Glomerular visceral epithelial cell (primary cell): ENCODE measurements at regions not wholly inside any gene's neighbourhood (a gene's known extent, or its start where the extent isn't known, plus 50 kb on each side); places are given as distances from the start of the nearest gene placed in this dataset.

ENCODE experiments used
- DNase-seq: peaks from one replicate; pipeline ENCODE4 v3.0.0-alpha.2; 2016; ENCODE audit errors: extremely low spot score

DNA sequence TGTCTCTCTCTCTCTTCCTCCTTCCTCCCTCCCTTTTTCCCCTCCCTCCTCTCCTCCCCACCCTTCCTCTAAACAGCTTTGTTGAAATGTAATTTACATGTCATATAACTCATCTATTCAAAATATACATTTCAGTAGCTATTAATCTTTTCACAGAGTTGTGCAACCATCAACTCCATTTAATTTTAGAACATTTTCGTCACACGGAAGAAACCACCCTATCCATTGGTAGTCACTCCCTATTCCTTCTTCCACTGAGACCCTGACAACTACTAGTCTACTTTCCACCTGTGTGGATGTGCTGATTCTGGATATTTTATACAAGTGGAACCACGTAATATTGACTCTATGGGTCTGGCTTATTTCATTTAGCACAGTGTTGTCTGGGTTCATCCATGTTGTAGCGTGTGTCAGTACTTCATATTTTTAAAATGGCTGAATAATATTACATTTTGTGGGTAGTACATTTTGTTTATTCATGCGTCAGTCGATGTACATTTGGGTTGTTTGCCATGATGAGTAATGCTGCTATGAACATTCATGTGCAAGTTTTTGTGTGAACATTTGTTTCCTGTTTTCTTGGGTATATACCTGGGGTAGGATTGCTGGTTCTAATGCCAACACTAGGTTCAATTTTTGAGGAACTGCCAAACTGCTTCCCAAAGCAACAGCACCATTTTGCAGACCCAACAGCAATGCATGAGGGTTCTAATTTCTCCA, 100.1 kb upstream of the GCFC2 start:
- no peak for DNase-seq

DNA sequence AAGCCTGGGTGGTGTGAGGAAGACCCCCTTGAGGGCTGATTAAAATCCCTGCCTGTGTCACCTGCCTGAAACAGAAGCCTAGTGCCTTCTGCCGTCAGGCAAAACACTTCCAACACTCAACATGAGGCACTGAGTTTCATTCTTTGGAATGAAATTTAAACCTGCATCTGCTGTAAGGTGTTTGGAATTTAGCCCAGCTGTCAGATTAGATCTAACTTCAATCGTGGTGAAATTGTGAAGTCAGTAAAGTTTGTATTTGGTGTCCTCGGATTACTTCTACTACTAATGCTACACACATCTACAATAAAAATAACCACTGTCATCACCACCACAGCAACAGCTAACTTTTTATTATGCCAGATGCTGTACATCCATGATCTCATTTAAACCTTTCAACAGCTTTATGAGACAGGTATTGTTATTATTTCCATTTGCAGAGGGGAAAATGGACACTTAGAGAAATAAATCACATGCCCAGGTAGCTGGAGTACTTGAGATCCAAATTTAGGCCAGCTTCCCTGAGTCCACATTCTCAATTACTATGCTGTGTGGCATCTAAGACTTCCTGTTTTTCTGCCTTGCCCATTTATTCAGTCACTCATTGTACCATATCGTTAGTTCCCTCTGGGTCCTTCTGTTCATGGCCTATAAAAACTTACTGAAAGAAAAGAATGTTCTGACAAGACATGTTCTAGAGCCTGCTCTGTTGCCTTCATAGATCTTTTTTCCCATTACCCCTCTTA, 98.2 kb upstream of the GCFC2 start:
- no peak for DNase-seq

DNA sequence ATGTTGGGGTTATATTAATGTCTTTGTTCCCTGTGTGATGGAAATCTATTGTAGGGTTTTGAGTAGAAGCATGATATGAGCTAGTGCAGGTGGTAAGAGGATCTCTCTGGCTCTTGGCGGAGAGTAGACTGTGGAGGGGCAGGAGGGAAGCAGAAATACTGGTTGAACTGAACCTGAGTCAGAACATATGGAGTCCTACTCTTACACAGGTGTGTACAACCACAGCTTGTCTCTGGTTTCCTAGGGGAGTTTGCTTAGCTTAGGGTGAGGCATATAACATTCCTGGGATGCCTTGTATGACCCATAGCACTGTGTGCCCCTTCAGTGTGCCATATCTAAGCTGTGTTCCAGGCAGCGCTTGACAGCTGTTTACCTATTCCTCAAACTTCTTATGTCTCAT, 97.3 kb upstream of the GCFC2 start:
- DNase-seq: no peak

DNA sequence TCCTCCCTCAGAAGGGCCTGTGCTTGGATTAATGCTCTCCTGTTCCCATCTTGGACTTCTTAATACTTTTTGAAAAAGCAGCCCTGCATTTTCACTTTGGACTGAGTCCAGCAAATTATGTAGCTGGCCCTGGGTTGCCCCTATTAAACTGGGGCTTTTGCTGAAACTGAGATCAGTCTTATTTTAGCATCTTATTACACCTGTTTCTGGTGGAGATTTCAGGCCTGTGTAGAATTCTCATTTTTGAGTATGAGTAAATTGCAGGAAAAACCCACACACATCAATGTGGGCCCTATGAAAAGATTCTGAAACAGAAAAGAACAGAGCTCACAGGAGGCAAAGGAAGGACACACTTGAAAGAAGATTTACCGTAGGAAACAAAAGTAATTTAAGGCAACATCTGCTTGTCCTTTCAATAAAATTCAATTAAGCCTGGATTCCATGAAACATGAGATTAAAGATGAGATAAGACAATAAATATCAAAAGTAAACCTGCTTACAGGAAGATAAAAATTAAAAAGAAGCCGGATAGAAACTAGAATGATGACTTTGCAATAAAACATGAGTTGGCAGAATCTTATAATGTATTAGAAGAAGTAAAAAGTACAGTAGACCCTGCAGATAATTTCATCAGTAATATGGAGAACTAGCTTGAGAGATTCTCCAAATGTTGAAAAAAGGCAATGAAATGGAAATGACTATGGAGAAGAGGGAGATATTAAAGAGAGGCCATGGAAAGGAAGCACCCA, 90.7 kb upstream of the GCFC2 start:
- no peak for DNase-seq

DNA sequence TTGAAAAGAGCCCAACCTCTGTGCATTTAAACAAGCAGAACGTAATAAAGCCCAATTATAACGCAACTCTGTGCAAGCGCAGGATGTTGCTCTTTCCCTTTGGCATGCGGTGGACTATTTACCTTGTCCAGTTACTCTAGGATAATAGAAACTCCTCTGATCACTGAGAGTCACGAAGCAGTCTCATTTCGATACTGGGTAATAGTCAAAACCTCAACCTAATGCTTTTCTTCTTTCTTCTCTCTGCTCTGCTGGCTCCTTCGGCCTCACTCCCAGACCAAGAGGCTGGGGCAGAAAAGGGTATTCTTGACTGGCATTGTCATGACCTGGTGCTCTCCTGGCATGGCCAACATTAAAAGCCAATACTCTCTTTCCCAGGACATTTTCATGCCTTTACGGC, 89.7 kb upstream of the GCFC2 start:
- DNase-seq: no peak

DNA sequence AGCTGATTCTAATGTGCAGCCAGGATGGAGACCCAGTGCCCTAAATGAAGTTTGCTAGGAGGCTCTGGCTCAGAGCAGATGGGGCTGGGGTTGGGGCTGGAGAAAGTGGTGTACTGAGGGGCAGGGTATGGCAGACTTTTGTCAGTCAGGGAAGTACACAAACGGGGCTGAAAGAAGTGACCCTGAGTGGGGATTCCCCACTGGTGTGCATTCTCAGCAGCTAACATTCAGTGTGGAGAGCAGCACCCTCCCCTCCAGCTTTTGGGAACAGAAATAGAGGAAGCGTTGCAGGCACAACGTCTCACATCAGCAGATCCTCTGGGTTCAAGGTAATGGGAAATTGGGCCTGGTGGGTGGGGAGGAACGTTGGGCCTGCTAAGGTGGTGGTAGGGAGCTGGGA, 89.1 kb upstream of the GCFC2 start:
- no peak for DNase-seq

DNA sequence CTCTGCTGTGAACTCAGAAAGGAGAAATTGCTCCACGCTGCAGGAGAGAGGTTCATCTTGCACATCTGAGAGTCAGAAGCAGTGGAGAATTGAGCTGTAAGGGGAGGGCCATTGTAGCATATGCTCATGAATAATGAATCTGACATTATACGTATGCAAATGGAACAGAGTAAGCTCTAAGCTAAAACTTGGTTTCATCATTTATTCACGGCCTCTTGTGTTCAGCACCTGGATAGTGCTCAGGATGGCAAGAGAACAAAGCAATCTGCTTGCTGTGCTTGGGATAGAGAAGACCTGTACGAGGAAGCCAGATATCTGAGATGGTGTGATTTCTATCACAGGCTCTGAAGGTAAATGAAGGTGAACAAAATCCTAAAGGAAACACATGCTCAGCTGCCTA, 87.9 kb upstream of the GCFC2 start:
- no peak for DNase-seq

DNA sequence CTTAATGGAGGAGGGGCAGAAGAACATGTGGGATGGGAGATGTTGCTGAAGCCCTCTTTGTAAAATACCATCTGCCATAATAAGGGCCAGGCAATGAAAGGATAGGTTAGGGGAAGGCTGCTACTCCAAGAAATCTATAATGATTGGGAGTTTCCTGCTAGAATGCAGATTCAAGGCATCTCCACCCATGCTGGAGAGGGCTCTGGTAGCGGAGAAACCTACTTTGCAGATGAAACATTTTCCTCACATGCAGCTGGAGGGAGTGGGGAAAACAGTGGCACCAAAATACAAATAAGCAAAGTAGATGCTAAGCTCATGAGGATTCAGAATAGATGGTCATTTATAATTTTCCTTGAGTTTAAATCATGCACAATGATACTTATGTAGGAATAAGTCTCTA, 82.3 kb upstream of the GCFC2 start:
- no peak for DNase-seq

DNA sequence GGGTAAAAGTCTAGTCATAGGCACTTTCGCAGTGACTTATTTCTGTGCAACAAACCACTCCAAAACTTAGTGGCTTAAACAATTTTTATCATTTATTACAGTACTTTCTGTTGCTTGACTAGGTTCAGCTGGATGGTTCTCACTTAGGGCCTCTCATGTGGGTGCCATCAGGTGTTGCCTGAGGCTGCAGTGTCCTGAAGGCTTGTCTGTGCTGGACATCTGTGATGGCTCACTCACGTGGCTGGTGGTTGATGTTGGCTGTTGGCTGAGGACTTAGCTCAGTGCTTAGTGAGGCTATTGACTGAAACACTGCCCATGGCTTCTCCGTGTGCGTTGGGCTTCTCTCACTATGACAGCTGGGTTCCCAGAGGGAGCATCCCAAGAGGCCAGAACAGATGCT, 81.4 kb upstream of the GCFC2 start:
- DNase-seq: no peak

DNA sequence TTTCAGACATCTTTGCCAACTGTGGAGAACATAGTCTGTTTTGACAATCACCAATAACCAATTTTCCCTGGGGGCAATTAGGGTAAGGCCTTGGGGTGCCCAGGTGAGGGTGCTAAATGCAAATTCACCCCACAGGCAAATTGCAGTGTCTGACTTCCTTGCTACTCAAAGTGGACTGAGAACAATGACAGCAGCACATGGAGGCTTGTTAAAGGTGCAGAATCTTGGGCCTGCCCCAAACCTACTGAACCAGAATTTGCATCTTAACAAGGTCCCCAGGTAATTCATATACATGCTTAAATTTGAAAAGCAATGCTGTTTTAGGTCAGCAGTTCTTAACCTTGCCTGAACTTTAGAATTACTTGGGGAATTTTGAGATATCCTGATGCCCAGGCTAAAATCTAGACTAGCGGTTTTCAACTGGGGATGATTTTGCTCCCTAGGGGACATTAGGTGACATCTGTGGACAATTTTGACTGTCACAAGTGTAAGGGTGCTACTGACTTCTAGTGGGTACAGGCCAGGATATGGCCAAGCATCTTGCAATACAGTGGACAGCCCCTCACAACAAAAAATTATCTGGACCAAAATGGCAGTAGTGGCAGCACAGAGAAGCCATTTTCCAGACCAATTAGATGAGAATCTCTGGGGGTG, 80.2 kb upstream of the GCFC2 start:
- DNase-seq: no peak

DNA sequence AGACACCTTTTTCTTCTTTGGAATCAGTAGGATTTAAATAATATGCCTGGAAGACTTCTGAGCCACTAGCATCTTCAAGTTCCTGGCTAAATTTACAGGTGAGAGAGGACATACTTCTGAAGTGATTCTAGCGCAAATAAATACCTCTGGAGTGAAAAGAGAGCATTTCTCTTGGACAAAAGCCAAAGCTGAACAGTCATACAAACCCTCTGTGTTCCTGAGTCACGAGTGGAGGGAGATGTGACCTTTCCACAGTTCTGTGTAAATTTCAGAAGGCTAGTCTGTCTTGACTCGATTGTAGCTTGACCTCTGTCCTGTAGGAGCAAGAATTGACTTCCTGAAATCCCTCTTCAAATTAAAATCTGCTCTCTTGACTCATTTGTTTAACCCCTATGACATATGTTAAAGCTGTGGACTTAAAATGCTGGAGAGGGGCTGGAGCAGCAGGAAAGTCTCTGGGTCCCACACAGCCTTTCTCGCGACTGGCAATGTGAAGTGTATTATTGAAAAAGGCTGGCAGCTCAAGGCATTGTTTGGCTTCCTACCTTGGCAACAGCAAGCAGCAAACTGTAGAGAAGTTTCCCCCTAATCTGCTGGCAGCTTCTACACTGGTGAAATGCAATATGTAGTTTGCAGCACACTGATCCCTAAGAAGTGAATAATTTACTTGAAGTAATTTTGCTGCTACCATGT, 79.6 kb upstream of the GCFC2 start:
- no peak for DNase-seq

DNA sequence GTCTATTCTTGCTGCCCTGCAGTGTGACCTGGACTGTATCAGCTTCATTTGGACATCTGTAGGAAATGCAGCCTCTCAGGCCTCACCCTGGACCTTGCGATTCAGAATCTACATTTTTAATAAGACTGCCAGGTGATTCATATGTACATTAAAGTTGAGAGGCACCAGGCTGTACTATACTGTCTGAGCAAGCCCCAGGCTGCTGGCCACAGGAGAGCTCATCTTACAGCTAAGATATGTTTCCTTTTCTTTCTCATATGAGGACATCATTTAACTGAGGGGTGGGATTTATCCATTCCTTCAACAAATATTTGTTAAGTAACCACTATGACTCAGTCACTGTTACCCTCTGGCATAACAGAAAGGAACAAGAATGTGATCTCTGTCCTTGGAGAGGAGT, 78.2 kb upstream of the GCFC2 start:
- DNase-seq: no peak

DNA sequence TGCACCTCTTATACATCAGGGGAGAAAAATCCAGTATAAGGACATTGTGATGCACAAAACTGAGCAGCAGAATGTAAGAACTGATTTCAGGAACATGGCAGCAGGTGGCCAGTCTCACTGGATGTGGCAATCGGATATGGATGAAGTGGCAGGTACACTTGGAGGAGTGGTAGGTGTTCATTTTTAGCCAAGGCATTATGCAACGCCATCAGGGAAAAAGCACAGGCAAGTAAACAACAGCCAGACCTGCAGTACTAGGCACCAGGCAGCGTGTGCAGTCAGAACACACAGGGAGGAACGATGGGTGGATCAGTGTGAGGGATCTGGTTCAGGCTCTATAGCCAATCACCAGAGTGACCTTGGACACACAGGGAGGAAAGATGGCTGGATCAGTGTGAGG, 77.4 kb upstream of the GCFC2 start:
- DNase-seq: no peak

DNA sequence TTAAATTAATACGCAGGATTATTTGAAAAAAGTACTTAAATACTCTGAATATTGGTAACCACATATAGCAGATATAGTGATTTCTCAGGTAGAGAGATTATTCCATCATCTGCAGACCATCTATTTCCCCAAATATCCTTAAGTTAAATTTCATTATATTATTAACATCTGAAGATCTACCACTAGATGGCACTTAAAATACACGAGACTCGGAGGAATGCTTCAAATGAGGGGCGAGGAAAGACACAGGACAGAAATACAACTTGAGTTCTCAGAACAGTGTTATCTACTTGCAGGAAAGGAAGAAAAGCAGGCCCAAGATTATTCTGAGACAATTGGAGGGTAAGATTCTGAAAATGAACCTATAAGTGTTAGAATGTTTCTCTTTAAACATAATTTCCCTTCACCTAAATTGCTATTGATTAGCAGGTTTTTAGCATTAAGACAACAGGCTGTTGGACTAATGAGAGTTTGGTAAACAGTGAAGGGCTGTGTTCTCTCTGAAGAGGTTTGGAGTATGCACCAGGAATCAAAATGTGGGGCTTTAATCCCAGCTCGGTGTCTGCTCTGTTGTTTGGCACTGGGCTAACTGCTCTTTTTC, 76.9 kb upstream of the GCFC2 start:
- peak; percentile 18 for DNase-seq

DNA sequence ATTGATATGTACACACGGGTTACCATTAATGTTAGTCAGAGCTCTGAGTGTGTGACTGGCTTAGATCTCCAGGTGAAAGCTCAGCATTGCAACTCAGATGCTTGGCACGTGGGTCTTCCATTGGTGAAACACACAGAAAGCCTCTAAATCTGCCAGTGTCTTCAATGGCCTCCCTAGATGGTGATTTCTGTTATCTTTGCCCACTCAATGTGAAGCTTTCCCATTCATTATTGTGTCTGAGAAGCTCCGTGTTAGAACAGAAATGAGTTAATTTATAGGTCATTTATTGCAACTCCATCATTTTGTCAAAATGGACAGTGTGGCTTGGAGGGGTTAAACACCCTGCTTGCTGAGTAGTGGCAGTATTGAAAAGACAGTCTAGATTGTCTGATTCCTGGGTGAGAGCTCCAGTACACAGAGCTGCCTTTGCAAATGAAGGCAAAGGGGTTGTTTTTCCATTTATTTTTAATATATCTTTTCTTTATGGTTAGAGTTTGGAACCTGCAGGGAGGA, 64.7 kb upstream of the GCFC2 start:
- no peak for DNase-seq

DNA sequence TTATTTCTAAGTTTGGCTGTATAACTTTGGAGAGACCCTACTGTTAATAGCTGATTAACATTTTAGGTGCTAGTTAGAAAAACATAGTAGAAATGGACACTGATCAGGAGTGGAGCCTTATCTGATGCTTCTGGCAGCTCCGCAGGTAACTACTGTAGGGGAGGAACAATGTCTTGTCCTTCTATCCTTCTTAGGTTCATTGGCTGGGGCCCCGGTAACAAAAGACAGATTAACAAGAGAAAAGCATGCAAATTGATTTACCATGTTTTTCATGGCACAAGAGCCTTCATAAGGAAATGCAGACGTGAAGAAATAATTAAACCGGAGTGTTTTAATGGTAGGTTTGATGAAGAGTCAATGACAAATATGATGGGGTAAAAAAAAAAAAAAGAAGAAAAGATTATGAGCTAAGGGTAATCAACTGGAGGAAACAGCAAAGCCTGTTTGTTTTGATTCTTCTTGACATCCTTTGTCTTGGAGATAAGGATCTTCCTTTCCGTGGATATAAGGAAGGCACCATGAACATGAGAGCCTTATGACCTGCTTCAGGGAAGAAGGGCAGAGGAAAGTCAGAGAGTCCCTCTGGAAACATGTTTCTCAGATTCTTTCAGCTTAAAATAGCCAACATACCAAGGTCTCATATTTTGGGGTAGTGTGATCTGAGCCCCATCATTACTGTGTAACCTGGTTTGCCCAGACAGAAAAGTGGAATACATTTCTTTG, 62.4 kb upstream of the GCFC2 start:
- no peak for DNase-seq

DNA sequence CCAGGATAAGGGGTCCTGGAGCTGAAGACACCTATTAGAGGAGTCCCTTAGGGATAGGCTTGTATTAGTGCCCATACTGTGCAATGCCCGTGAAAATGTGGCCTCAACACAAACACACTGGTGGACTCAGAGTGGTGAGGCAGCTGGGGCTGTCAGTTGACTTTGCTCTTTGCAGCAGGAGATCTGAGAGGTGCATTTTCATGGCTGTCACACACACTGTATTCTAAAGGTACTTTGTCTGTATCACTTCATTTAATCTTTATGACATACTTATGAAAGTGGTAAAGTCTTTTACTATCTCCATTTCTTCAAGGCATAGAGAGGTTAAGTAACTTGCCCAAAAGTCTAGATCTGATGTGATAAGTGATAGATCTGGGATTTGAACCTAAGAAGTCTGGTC, 55.1 kb upstream of the GCFC2 start:
- no peak for DNase-seq

DNA sequence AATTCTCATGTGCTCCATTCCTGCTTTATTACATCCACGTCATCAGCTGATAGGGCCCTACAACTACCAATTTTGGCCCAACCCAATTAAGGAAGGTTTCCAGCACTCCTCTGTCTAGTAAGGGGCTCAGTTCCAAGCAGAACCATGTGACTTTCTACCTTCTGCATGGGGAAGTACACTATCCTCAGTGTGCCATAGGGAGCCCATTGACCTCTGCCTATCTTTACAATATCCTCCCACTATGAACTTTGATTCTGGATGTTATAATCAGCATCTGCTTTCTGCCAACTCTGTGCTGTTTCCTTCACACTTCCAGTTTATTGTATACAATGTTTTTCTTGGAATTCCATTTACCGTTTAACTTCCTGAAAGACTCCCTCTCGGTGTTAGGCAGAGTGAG, 53.9 kb upstream of the GCFC2 start:
- no peak for DNase-seq
